Fibroblast of lung (primary cell): ENCODE measurements at regions not wholly inside any gene's neighbourhood (a gene's known extent, or its start where the extent isn't known, plus 50 kb on each side); places are given as distances from the start of the nearest gene placed in this dataset.

ENCODE experiments used
- DNase-seq, 2 donors: peaks; one replicate each; pipeline versions ENCODE4 v3.0.0 to v3.0.0-alpha.2; 2010; ENCODE audit warnings: low read depth in 2 of 2
- H2AFZ ChIP-seq: 2 replicates; pipeline ENCODE4 v1.5.1; 2012; ENCODE audit warnings: low read length, control low read depth, inconsistent platforms
- H3K27ac ChIP-seq: 2 replicates; pipeline ENCODE4 v1.5.1; 2011; ENCODE audit warnings: low read length, control low read depth; ENCODE audit not compliant: insufficient read depth
- H3K27me3 ChIP-seq: 2 replicates; pipeline ENCODE4 v1.5.1; 2011; ENCODE audit warnings: mild to moderate bottlenecking, low read length; ENCODE audit not compliant: control insufficient read depth, insufficient read depth
- H3K36me3 ChIP-seq: 2 replicates; pipeline ENCODE4 v1.5.1; 2011; ENCODE audit warnings: low read length; ENCODE audit not compliant: control insufficient read depth, insufficient read depth
- H3K4me1 ChIP-seq: 2 replicates; pipeline ENCODE4 v1.5.1; 2011; ENCODE audit warnings: low read length; ENCODE audit not compliant: control insufficient read depth, insufficient read depth; ENCODE audit errors: extremely low read depth
- H3K4me2 ChIP-seq: 2 replicates; pipeline ENCODE4 v1.5.1; 2011; ENCODE audit warnings: low read length, control low read depth; ENCODE audit not compliant: insufficient read depth; ENCODE audit errors: extremely low read depth
- H3K4me3 ChIP-seq, 4 experiments: fragments of 200-600 bp in 1 of 4; sonication (generic) in 1 of 4; replicated peaks in 1 of 4; 2 replicates each; pipeline ENCODE4 v1.5.1; 2011 to 2016; ENCODE audit warnings: low read length in 4 of 4, low read depth in 3 of 4, mild to moderate bottlenecking in 3 of 4, control low read depth in 2 of 4, inconsistent platforms in 1 of 4, mixed read lengths in 1 of 4; ENCODE audit not compliant: insufficient read depth in 1 of 4; ENCODE audit errors: control extremely low read depth in 1 of 4
- H3K79me2 ChIP-seq: 2 replicates; pipeline ENCODE4 v1.5.1; 2012; ENCODE audit warnings: mild to moderate bottlenecking, low read length, inconsistent platforms; ENCODE audit not compliant: control insufficient read depth, insufficient read depth
- H3K9ac ChIP-seq: 2 replicates; pipeline ENCODE4 v1.5.1; 2011; ENCODE audit warnings: mild to moderate bottlenecking, low read length, control low read depth; ENCODE audit not compliant: insufficient read depth
- H3K9me3 ChIP-seq: 2 replicates; pipeline ENCODE4 v1.5.1; 2012; ENCODE audit warnings: low read depth, low read length; ENCODE audit not compliant: control insufficient read depth, insufficient read depth
- H4K20me1 ChIP-seq: 2 replicates; pipeline ENCODE4 v1.5.1; 2011; ENCODE audit warnings: low read length; ENCODE audit not compliant: control insufficient read depth, insufficient read depth; ENCODE audit errors: extremely low read depth
- EZH2 ChIP-seq: IDR thresholded peaks from 2 replicates; pipeline ENCODE4 v1.5.1; 2012; ENCODE audit warnings: low read length, control low read depth, mild to moderate bottlenecking; ENCODE audit errors: missing control alignments
- TF ChIP-seq, protein P1 (sequence below), 2 donors: IDR thresholded peaks in 1 of 2; conservative IDR thresholded peaks in 1 of 2; 1 replicate in 1 of 2; 2 replicates in 1 of 2; pipeline ENCODE4 v1.5.1; 2011 to 2012; ENCODE audit warnings: low read length in 2 of 2, control low read depth in 1 of 2, inconsistent platforms in 1 of 2, low read depth in 1 of 2, mild to moderate bottlenecking in 1 of 2

DNA sequence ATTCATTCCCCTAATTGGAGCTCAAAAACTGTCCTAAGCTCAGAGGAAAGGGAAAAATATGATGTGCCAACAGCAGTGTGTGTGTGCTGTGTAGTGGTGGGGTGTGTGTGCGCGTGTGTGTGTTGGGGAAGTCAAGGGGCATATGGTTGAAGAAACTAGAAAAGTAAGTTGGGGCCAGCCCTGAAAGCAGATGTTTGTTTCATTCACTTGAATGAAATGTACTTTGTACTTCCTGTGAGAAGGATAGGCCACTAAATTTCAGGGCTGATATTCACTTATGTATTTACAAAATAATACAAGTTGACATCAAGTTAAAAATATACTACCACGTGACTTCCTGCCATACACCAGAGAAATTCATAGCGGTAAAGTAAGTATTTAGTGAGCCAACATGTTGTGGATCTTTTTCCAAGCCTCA is 151.3 kb upstream of the JADE1 start:
- Histone ChIP-seq H2AFZ (no peak overlapping the region), H3K9ac (no peak overlapping the region), H3K4me1 (peaks cover 5% of the 10 kb centered on the region), H3K79me2 (no peaks in the 10 kb centered on the region), H3K9me3 (no peaks in the 10 kb centered on the region), H4K20me1 (no peaks in the 10 kb centered on the region), H3K4me3 (no peak overlapping the region), H3K27ac (no peak overlapping the region), H3K27me3 (no peaks in the 10 kb centered on the region), H3K4me2 (no peak overlapping the region), H3K36me3 (no peaks in the 10 kb centered on the region)
- DNase-seq, result peak in 1 of 2 donors; percentile 31
- TF ChIP-seq EZH2, result no peak
- TF ChIP-seq, protein P1, sequence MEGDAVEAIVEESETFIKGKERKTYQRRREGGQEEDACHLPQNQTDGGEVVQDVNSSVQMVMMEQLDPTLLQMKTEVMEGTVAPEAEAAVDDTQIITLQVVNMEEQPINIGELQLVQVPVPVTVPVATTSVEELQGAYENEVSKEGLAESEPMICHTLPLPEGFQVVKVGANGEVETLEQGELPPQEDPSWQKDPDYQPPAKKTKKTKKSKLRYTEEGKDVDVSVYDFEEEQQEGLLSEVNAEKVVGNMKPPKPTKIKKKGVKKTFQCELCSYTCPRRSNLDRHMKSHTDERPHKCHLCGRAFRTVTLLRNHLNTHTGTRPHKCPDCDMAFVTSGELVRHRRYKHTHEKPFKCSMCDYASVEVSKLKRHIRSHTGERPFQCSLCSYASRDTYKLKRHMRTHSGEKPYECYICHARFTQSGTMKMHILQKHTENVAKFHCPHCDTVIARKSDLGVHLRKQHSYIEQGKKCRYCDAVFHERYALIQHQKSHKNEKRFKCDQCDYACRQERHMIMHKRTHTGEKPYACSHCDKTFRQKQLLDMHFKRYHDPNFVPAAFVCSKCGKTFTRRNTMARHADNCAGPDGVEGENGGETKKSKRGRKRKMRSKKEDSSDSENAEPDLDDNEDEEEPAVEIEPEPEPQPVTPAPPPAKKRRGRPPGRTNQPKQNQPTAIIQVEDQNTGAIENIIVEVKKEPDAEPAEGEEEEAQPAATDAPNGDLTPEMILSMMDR (conservative IDR thresholded peaks at IDR 0.05 in 1 of 2, IDR thresholded peaks at IDR 0.05 in 1 of 2; ENCODE audit: low read depth in 1 of 2, low read length in 2 of 2), result no peak

DNA sequence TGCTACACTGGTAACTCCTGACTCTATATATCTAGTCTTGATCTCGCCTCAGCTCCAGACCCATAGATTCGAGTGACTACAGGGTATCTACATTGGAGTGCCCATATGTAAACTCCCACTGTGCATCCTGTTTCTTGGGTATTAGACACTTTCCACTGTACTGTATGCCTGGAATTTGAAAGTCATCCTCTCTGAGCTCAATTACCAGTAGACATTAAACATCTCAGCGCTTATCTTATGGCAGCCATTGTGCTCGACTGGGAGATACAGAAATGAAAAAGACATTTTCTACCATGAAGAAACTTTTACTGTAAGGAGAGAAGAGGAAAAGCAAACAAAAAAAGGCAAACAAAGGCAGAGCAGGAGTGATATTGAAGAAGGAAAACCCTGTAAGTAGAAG is 151.9 kb upstream of the JADE1 start:
- no peak overlapping the region for H3K4me3 ChIP-seq
- peaks cover 5% of the 10 kb centered on the region for H3K4me1 ChIP-seq
- H3K4me2 ChIP-seq, result no peak overlapping the region
- H3K27ac ChIP-seq, result no peak overlapping the region
- no peak overlapping the region for H2AFZ ChIP-seq
- H4K20me1 ChIP-seq, result no peaks in the 10 kb centered on the region
- H3K36me3 ChIP-seq, result no peaks in the 10 kb centered on the region
- no peak overlapping the region for H3K9ac ChIP-seq
- TF ChIP-seq EZH2, result no peak
- TF ChIP-seq, protein P1 (conservative IDR thresholded peaks at IDR 0.05 in 1 of 2, IDR thresholded peaks at IDR 0.05 in 1 of 2; ENCODE audit: low read depth in 1 of 2, low read length in 2 of 2), result no peak
- H3K9me3 ChIP-seq, result no peaks in the 10 kb centered on the region
- no peaks in the 10 kb centered on the region for H3K79me2 ChIP-seq
- DNase-seq, result no peak
- no peaks in the 10 kb centered on the region for H3K27me3 ChIP-seq

DNA sequence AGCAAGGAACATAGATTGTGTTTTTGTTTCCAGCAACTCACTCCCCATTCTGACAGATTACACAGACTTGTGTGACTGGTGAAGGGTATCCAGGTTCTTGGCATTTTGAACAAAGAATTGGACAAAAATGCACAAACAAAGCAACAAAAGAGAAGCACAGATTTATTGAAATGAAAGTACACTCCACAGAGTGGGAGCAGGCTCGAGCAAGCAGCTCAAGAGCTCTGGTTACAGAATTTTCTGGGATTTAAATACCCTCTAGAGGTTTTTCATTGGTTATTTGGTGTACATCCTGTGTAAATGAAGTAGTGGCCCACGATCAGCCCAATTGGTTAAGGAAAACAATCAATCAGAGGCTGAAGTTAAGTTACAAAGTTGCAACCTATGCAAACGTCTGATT is 155.0 kb upstream of the JADE1 start:
- Histone ChIP-seq H3K27me3 (no peaks in the 10 kb centered on the region), H3K27ac (no peak overlapping the region), H3K4me1 (peaks cover 6% of the 10 kb centered on the region), H3K9ac (no peak overlapping the region), H2AFZ (no peak overlapping the region), H3K79me2 (no peaks in the 10 kb centered on the region), H4K20me1 (no peaks in the 10 kb centered on the region), H3K4me2 (no peak overlapping the region), H3K36me3 (no peaks in the 10 kb centered on the region), H3K9me3 (no peaks in the 10 kb centered on the region), H3K4me3 (no peak overlapping the region)
- no peak for DNase-seq
- TF ChIP-seq, protein P1 (conservative IDR thresholded peaks at IDR 0.05 in 1 of 2, IDR thresholded peaks at IDR 0.05 in 1 of 2; ENCODE audit: low read depth in 1 of 2, low read length in 2 of 2), result no peak
- TF ChIP-seq EZH2, result no peak
